HepG2 (cell line): ENCODE measurements at regions not wholly inside any gene's neighbourhood (a gene's known extent, or its start where the extent isn't known, plus 50 kb on each side); places are given as distances from the start of the nearest gene placed in this dataset.

ENCODE experiments used
- ATAC-seq: fragments of 200-7000 bp; cut with Tn5 transposase; 3 replicates; pipeline ENCODE4 v1.9.1; 2020; ENCODE audit warnings: mild to moderate bottlenecking, moderate library complexity
- BruUV-seq: library from RNA; stranded (reverse); fragments of 400-500 nt; replicated peaks from 2 replicates; lab custom pipeline; 2021; lab: Mats Ljungman, UMichigan
- CTCF ChIA-PET: fragments of 300-600 bp; formaldehyde crosslinking; extraction: SDS; loops from one replicate; lab custom pipeline; 2021; ENCODE audit warnings: low total read pairs, inconsistent platforms, low intra/inter-chr PET ratio; lab: Yijun Ruan, JAX
- POLR2A ChIA-PET: fragments of 350-600 bp; sonication (Branson Sonifier 250); formaldehyde crosslinking; loops from one replicate; lab custom pipeline; 2020; ENCODE audit warnings: antibody characterized with exemption, inconsistent platforms; lab: Yijun Ruan, JAX
- DNase-seq: peaks from one replicate; pipeline ENCODE4 v3.0.0-alpha.2; 2015; ENCODE audit warnings: low spot score
- FAIRE-seq: peaks from 3 replicates; lab custom pipeline; 2011; peaks lifted over from hg19 to GRCh38; lab: Jason Lieb, UNC
- H2AFZ ChIP-seq: one replicate; pipeline ENCODE4 v1.6.1; 2011; ENCODE audit warnings: low read length, inconsistent platforms
- H3K27ac ChIP-seq: fragments of 300-600 bp; 3 replicates; pipeline ENCODE4 v1.8.0; 2011; ENCODE audit warnings: mixed run types, mild to moderate bottlenecking, mixed read lengths, low read length, inconsistent platforms; ENCODE audit not compliant: insufficient read depth; ENCODE audit errors: extremely low read length
- H3K27me3 ChIP-seq, 2 experiments: fragments of 200-600 bp in 1 of 2; 2 replicates in 1 of 2; 3 replicates in 1 of 2; pipeline versions ENCODE4 v1.6.0 to v1.8.0; 2011; ENCODE audit warnings: low read length in 2 of 2, mild to moderate bottlenecking in 2 of 2, moderate library complexity in 2 of 2, inconsistent platforms in 1 of 2; ENCODE audit not compliant: insufficient read depth in 2 of 2, control insufficient read depth in 1 of 2
- H3K36me3 ChIP-seq, 2 experiments: fragments of 200-600 bp in 1 of 2; replicated peaks in 1 of 2; 2 replicates in 1 of 2; 3 replicates in 1 of 2; pipeline versions ENCODE4 v1.5.1 to v1.8.0; 2011; ENCODE audit warnings: low read length in 2 of 2, inconsistent platforms in 1 of 2; ENCODE audit not compliant: insufficient read depth in 2 of 2, control insufficient read depth in 1 of 2
- H3K4me1 ChIP-seq: 2 replicates; pipeline ENCODE4 v1.5.1; 2012; ENCODE audit warnings: low read length, inconsistent platforms; ENCODE audit not compliant: insufficient read depth
- H3K4me2 ChIP-seq: 2 replicates; pipeline ENCODE4 v1.6.0; 2011; ENCODE audit warnings: low read depth, low read length, inconsistent platforms
- H3K4me3 ChIP-seq, 3 experiments: fragments of 200-600 bp in 1 of 3; sonication (generic), shearing (Covaris generic) in 1 of 3; replicated peaks in 1 of 3; 2 replicates each; pipeline ENCODE4 v1.5.1; 2011 to 2016; ENCODE audit warnings: low read length in 3 of 3, inconsistent platforms in 2 of 3, low read depth in 2 of 3, mild to moderate bottlenecking in 2 of 3, control low read depth in 1 of 3, mixed read lengths in 1 of 3; ENCODE audit not compliant: insufficient read depth in 1 of 3
- H3K79me2 ChIP-seq: one replicate; pipeline ENCODE4 v1.6.1; 2011; ENCODE audit warnings: low read length, inconsistent platforms; ENCODE audit not compliant: insufficient read depth
- H3K9ac ChIP-seq: 2 replicates; pipeline ENCODE4 v1.6.0; 2011; ENCODE audit warnings: mild to moderate bottlenecking, low read depth, low read length, inconsistent platforms; ENCODE audit not compliant: insufficient read depth
- H3K9me3 ChIP-seq: 2 replicates; pipeline ENCODE4 v1.5.1; 2012; ENCODE audit warnings: mild to moderate bottlenecking, low read length
- H4K20me1 ChIP-seq: 2 replicates; pipeline ENCODE4 v1.6.0; 2011; ENCODE audit warnings: inconsistent platforms, mild to moderate bottlenecking, low read length, moderate library complexity; ENCODE audit not compliant: insufficient read depth
- CBFB ChIP-seq: sonication (generic); formaldehyde crosslinking; IDR thresholded peaks from 2 replicates; pipeline ENCODE4 v1.4.0; 2020; ENCODE audit warnings: missing genetic modification reagents
- CBX2 ChIP-seq, 2 experiments: fragments of 200-600 bp in 1 of 2; sonication (generic); formaldehyde crosslinking in 1 of 2; IDR thresholded peaks; 2 replicates each; pipeline versions ENCODE4 v1.7.0 to v1.8.1; 2018 to 2022; ENCODE audit warnings: low read depth in 2 of 2, low read length in 1 of 2, mild to moderate bottlenecking in 1 of 2, missing genetic modification reagents in 1 of 2
- CENPX ChIP-seq: sonication (generic); formaldehyde crosslinking; IDR thresholded peaks from 2 replicates; pipeline ENCODE4 v1.9.0; 2021; ENCODE audit warnings: mild to moderate bottlenecking, missing genetic modification reagents, moderate library complexity
- DPF2 ChIP-seq: sonication (generic); formaldehyde crosslinking; IDR thresholded peaks from 2 replicates; pipeline ENCODE4 v1.4.0; 2020; ENCODE audit warnings: mild to moderate bottlenecking, low read depth, missing genetic modification reagents, borderline replicate concordance
- NCOR1 ChIP-seq: fragments of 200-600 bp; sonication (generic); IDR thresholded peaks from 2 replicates; pipeline ENCODE4 v1.7.0; 2017; ENCODE audit warnings: antibody characterized with exemption, low read length, borderline replicate concordance
- NFE2L2 ChIP-seq: fragments of 150-350 bp; IDR thresholded peaks from 2 replicates; pipeline ENCODE4 v1.6.1; 2014; ENCODE audit warnings: low read length
- SETDB1 ChIP-seq: sonication (generic); formaldehyde crosslinking; IDR thresholded peaks from 2 replicates; pipeline ENCODE4 v1.5.1; 2020; ENCODE audit warnings: missing genetic modification reagents, mild to moderate bottlenecking, borderline replicate concordance
- WGBS: methylation state at CpG from one replicate; pipeline ENCODE4 v1.1.6; 2017; ENCODE audit warnings: low lambda C conversion rate; 5-methylcytosine and 5-hydroxymethylcytosine counted together
- in situ Hi-C: cut with HindIII; loops from 2 replicates; pipeline ENCODE4 v1.10.0; 2017; ENCODE audit warnings: low pct_unique_long_range_greater_than_20kb; ENCODE audit not compliant: extremely low pct_ligation_motif_present
- intact Hi-C: fragments of 100-400 bp; cut with micrococcal nuclease; formaldehyde crosslinking; loops from one replicate; pipeline ENCODE4 v1.10.0; 2022; ENCODE audit not compliant: unreplicated experiment
- TF ChIP-seq, protein P1 (sequence below): sonication (generic); formaldehyde crosslinking; IDR thresholded peaks from 2 replicates; pipeline ENCODE4 v1.5.0; 2020; ENCODE audit warnings: mild to moderate bottlenecking, missing genetic modification reagents, moderate library complexity

GRCh38 chr19:27775395-27775794, 1437.6 kb downstream of the UQCRFS1 start:
- FAIRE-seq = no peak
- intact Hi-C loops (no loop called here), in situ Hi-C loops (no loop called here)
- Histone ChIP-seq H3K4me1 (no peaks in the 10 kb centered on the region), H3K27ac (no peak overlapping the region), H3K79me2 (no peaks in the 10 kb centered on the region), H3K9ac (no peak overlapping the region), H3K4me2 (no peak overlapping the region), H4K20me1 (no peaks in the 10 kb centered on the region), H2AFZ (no peak overlapping the region), H3K9me3 (peaks cover 33% of the 10 kb centered on the region)
- CTCF ChIA-PET = interaction anchor here (0.8 kb wide), 1 partner anchor 28 kb away, joined by 4 read pairs; no protein-coding TSS in a partner anchor
- no peak for DNase-seq
- no peak for ATAC-seq
- WGBS = 91% methylated on average over 6 of the region's 6 CpGs
- TF ChIP-seq CENPX (CRISPR knock-in tag) (no peak), SETDB1 (CRISPR knock-in tag) (no peak), DPF2 (CRISPR knock-in tag) (no peak)
- TF ChIP-seq, all 625 proteins: peak for 0
- no TSS peak for BruUV-seq
- no peaks in the 10 kb centered on the region; a peak in 1 of 5 replicates for H3K27me3 ChIP-seq
- no peak overlapping the region for H3K4me3 ChIP-seq
- POLR2A ChIA-PET = interaction anchor here (1.2 kb wide), 1 partner anchor 18 kb away, joined by 5 read pairs; no protein-coding TSS in a partner anchor
- H3K36me3 ChIP-seq = peaks cover 7 to 31% of the 10 kb centered on the region in 2 experiments; a peak in 4 of 5 replicates

DNA sequence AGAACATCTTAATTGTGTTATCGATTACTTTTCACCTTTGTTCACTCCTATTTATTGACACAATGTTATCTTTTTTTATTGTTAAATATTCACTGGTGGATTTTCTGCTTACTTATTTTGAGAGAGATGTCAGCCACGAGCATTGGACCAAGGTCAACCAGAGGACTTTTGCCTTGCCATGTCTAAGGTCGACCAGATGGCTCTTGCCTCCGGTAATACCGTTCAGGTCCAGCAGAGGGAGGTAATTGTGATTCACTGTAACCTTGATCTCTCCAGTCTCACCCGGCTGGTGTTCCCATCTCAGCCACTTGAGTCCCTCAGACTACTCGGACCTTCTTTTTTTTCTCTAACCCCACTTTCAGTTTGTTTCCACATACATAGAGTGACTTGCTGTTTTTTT, 1438.1 kb downstream of the UQCRFS1 start:
- peaks cover 39% of the 10 kb centered on the region for H3K9me3 ChIP-seq
- in situ Hi-C loops = no loop called here
- no peaks in the 10 kb centered on the region for H3K4me1 ChIP-seq
- FAIRE-seq (no peak), DNase-seq (peak; percentile 18), ATAC-seq (no peak)
- TF ChIP-seq NFE2L2 (0 out of 2 replicates have a peak, but pooled peaks have one; percentile 14), CBX2 (IDR thresholded peaks at IDR 0.05; ENCODE audit: low read depth, low read length) (no peak), CBX2 (CRISPR knock-in tag; IDR thresholded peaks at IDR 0.05; ENCODE audit: low read depth) (no peak), CBFB (CRISPR knock-in tag) (no peak), NCOR1 (no peak)
- TF ChIP-seq, protein P1, sequence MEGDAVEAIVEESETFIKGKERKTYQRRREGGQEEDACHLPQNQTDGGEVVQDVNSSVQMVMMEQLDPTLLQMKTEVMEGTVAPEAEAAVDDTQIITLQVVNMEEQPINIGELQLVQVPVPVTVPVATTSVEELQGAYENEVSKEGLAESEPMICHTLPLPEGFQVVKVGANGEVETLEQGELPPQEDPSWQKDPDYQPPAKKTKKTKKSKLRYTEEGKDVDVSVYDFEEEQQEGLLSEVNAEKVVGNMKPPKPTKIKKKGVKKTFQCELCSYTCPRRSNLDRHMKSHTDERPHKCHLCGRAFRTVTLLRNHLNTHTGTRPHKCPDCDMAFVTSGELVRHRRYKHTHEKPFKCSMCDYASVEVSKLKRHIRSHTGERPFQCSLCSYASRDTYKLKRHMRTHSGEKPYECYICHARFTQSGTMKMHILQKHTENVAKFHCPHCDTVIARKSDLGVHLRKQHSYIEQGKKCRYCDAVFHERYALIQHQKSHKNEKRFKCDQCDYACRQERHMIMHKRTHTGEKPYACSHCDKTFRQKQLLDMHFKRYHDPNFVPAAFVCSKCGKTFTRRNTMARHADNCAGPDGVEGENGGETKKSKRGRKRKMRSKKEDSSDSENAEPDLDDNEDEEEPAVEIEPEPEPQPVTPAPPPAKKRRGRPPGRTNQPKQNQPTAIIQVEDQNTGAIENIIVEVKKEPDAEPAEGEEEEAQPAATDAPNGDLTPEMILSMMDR (CRISPR knock-in tag) = 0 out of 2 replicates have a peak, but pooled peaks have one; percentile 3
- no peak overlapping the region for H2AFZ ChIP-seq
- no peak overlapping the region for H3K27ac ChIP-seq
- CTCF ChIA-PET = interaction anchor here (0.8 kb wide), 1 partner anchor 28 kb away, joined by 4 read pairs; no protein-coding TSS in a partner anchor
- no TSS peak for BruUV-seq
- no peak overlapping the region for H3K9ac ChIP-seq
- H3K4me2 ChIP-seq = no peak overlapping the region
- intact Hi-C loops = no loop called here
- POLR2A ChIA-PET = interaction anchor here (1.2 kb wide), 1 partner anchor 19 kb away, joined by 5 read pairs; no protein-coding TSS in a partner anchor
- no peaks in the 10 kb centered on the region; a peak in 1 of 5 replicates for H3K27me3 ChIP-seq
- H3K36me3 ChIP-seq = peaks cover 7 to 31% of the 10 kb centered on the region in 2 experiments; a peak in 4 of 5 replicates
- H3K79me2 ChIP-seq = no peaks in the 10 kb centered on the region
- H4K20me1 ChIP-seq = no peaks in the 10 kb centered on the region
- 91% methylated on average over 7 of the region's 7 CpGs for WGBS
- no peak overlapping the region for H3K4me3 ChIP-seq
